Jurkat, Clone E6-1 (cell line): ENCODE measurements at regions not wholly inside any gene's neighbourhood (a gene's known extent, or its start where the extent isn't known, plus 50 kb on each side); places are given as distances from the start of the nearest gene placed in this dataset.
"Not testable (repeated sequence)": the region's sequence is repeated elsewhere in the genome, so short reads cannot be mapped to it uniquely, and the experiment has no call there.

Experiments
- DNase-seq: peaks from one replicate; pipeline ENCODE4 v3.0.0-alpha.2; 2011; ENCODE audit warnings: low read depth, low spot score
- H3K4me3 ChIP-seq: 2 replicates; pipeline ENCODE4 v1.5.1; 2011; ENCODE audit warnings: mild to moderate bottlenecking, low read length, control low read depth, moderate library complexity

- no peak overlapping the region for H3K4me3 ChIP-seq
- DNase-seq, result no peak
Measured at GRCh38 chr15:93378558-93378957, 289.5 kb upstream of the RGMA start.

GRCh38 chr15:93372865-93373223, 283.8 kb upstream of the RGMA start:
- no peak for DNase-seq
- H3K4me3 ChIP-seq, result no peak overlapping the region

- DNase-seq, result no peak
Measured at GRCh38 chr15:93372208-93372864, 283.3 kb upstream of the RGMA start.

GRCh38 chr15:93366387-93367100, 277.5 kb upstream of the RGMA start:
- no peak for DNase-seq
- no peak overlapping the region for H3K4me3 ChIP-seq

More at GRCh38 chr15:93372208-93372864, 283.3 kb upstream of the RGMA start:
- no peak overlapping the region for H3K4me3 ChIP-seq

- H3K4me3 ChIP-seq, result no peak overlapping the region
- DNase-seq, result no peak
Measured at GRCh38 chr15:93362821-93363220, 273.8 kb upstream of the RGMA start.

- no peak overlapping the region for H3K4me3 ChIP-seq
- DNase-seq, result no peak
Measured at GRCh38 chr15:93362203-93362602, 273.2 kb upstream of the RGMA start.

GRCh38 chr15:93361703-93362102, 272.7 kb upstream of the RGMA start:
- H3K4me3 ChIP-seq, result no peak overlapping the region
- DNase-seq, result no peak

- no peak overlapping the region for H3K4me3 ChIP-seq
- DNase-seq, result no peak
Measured at GRCh38 chr15:93360976-93361375, 272.0 kb upstream of the RGMA start.

- no peak overlapping the region for H3K4me3 ChIP-seq
Measured at GRCh38 chr15:93360318-93360717, 271.3 kb upstream of the RGMA start.

GRCh38 chr15:93359425-93360131, 270.6 kb upstream of the RGMA start:
- no peak for DNase-seq
- no peak overlapping the region for H3K4me3 ChIP-seq

More at GRCh38 chr15:93360318-93360717, 271.3 kb upstream of the RGMA start:
- DNase-seq, result no peak

GRCh38 chr15:93359060-93359408, 270.0 kb upstream of the RGMA start:
- no peak for DNase-seq
- H3K4me3 ChIP-seq, result no peak overlapping the region

GRCh38 chr15:93358166-93359059, 269.4 kb upstream of the RGMA start:
- H3K4me3 ChIP-seq, result no peak overlapping the region
- no peak for DNase-seq

GRCh38 chr15:93348711-93349545, 259.9 kb upstream of the RGMA start:
- no peak overlapping the region for H3K4me3 ChIP-seq
- no peak for DNase-seq

GRCh38 chr15:93347986-93348385, 259.0 kb upstream of the RGMA start:
- H3K4me3 ChIP-seq, result no peak overlapping the region
- no peak for DNase-seq

- no peak overlapping the region for H3K4me3 ChIP-seq
- DNase-seq, result no peak
Measured at GRCh38 chr15:93345981-93346380, 257.0 kb upstream of the RGMA start.

- not testable (repeated sequence) for DNase-seq
Measured at GRCh38 chr15:93343402-93343801, 254.4 kb upstream of the RGMA start.

GRCh38 chr15:93341164-93341563, 252.2 kb upstream of the RGMA start:
- no peak for DNase-seq
- no peak overlapping the region for H3K4me3 ChIP-seq

More at GRCh38 chr15:93343402-93343801, 254.4 kb upstream of the RGMA start:
- H3K4me3 ChIP-seq, result not testable (repeated sequence)

GRCh38 chr15:93340406-93340805, 251.4 kb upstream of the RGMA start:
- H3K4me3 ChIP-seq, result no peak overlapping the region
- no peak for DNase-seq

GRCh38 chr15:93333796-93334195, 244.8 kb upstream of the RGMA start:
- DNase-seq, result peak; percentile 18
- no peak overlapping the region for H3K4me3 ChIP-seq
